ENCODE measurements at regions not wholly inside any gene's neighbourhood (a gene's known extent, or its start where the extent isn't known, plus 50 kb on each side); places are given as distances from the start of the nearest gene placed in this dataset.

GRCh38 chr20:22789676-22790075 is 205.3 kb upstream of the FOXA2 start:
- DNase-seq (ENCODE audit: low read depth in 3 of 3, low spot score in 1 of 3): no peak

- no peak for DNase-seq (ENCODE audit: low read depth in 3 of 3, low spot score in 1 of 3)
These were observed 207.0 kb upstream of the FOXA2 start for GRCh38 chr20:22791396-22791795.

GRCh38 chr20:22791877-22792525 is 207.6 kb upstream of the FOXA2 start:
- no peak for DNase-seq (ENCODE audit: low read depth in 3 of 3, low spot score in 1 of 3)

GRCh38 chr20:22794200-22794599 is 209.8 kb upstream of the FOXA2 start:
- DNase-seq (ENCODE audit: low read depth in 3 of 3, low spot score in 1 of 3): no peak

GRCh38 chr20:22795433-22795832 is 211.1 kb upstream of the FOXA2 start:
- DNase-seq (ENCODE audit: low read depth in 3 of 3, low spot score in 1 of 3): no peak

- no peak for DNase-seq (ENCODE audit: low read depth in 3 of 3, low spot score in 1 of 3)
These were observed 211.5 kb upstream of the FOXA2 start for GRCh38 chr20:22795871-22796270.

GRCh38 chr20:22796469-22797077 is 212.2 kb upstream of the FOXA2 start:
- DNase-seq (ENCODE audit: low read depth in 3 of 3, low spot score in 1 of 3): no peak

GRCh38 chr20:22797103-22797502 is 212.7 kb upstream of the FOXA2 start:
- DNase-seq (ENCODE audit: low read depth in 3 of 3, low spot score in 1 of 3): no peak

- no peak for DNase-seq (ENCODE audit: low read depth in 3 of 3, low spot score in 1 of 3)
These were observed 215.3 kb upstream of the FOXA2 start for GRCh38 chr20:22799687-22800086.

- no peak for DNase-seq (ENCODE audit: low read depth in 3 of 3, low spot score in 1 of 3)
These were observed 215.8 kb upstream of the FOXA2 start for GRCh38 chr20:22800129-22800528.

- DNase-seq (ENCODE audit: low read depth in 3 of 3, low spot score in 1 of 3): no peak
These were observed 217.2 kb upstream of the FOXA2 start for GRCh38 chr20:22801528-22801927.

GRCh38 chr20:22802296-22802695 is 217.9 kb upstream of the FOXA2 start:
- DNase-seq (ENCODE audit: low read depth in 3 of 3, low spot score in 1 of 3): no peak

GRCh38 chr20:22805219-22805618 is 220.8 kb upstream of the FOXA2 start:
- DNase-seq (ENCODE audit: low read depth in 3 of 3, low spot score in 1 of 3): no peak

GRCh38 chr20:22805996-22806395 is 221.6 kb upstream of the FOXA2 start:
- no peak for DNase-seq (ENCODE audit: low read depth in 3 of 3, low spot score in 1 of 3)

GRCh38 chr20:22807045-22807444 is 222.7 kb upstream of the FOXA2 start:
- no peak for DNase-seq (ENCODE audit: low read depth in 3 of 3, low spot score in 1 of 3)

GRCh38 chr20:22807646-22808244 is 223.4 kb upstream of the FOXA2 start:
- no peak for DNase-seq (ENCODE audit: low read depth in 3 of 3, low spot score in 1 of 3)

GRCh38 chr20:22808628-22809027 is 224.3 kb upstream of the FOXA2 start:
- no peak for DNase-seq (ENCODE audit: low read depth in 3 of 3, low spot score in 1 of 3)

- DNase-seq (ENCODE audit: low read depth in 3 of 3, low spot score in 1 of 3): no peak
These were observed 225.1 kb upstream of the SSTR4 start for GRCh38 chr20:22810030-22810429.

- DNase-seq (ENCODE audit: low read depth in 3 of 3, low spot score in 1 of 3): no peak
These were observed 224.2 kb upstream of the SSTR4 start for GRCh38 chr20:22810626-22811569.

GRCh38 chr20:22814471-22815205 is 220.5 kb upstream of the SSTR4 start:
- no peak for DNase-seq (ENCODE audit: low read depth in 3 of 3, low spot score in 1 of 3)

GRCh38 chr20:22815206-22815551 is 219.9 kb upstream of the SSTR4 start:
- DNase-seq (ENCODE audit: low read depth in 3 of 3, low spot score in 1 of 3): no peak

Measured in stimulated activated CD4-positive, alpha-beta T cell treated with anti-CD3 and anti-CD28 coated beads, TNF-alpha, amount 100 ng/mL, for 1 hour (primary cell).